ENCODE measurements at regions not wholly inside any gene's neighbourhood (a gene's known extent, or its start where the extent isn't known, plus 50 kb on each side); places are given as distances from the start of the nearest gene placed in this dataset.
A peak's percentile ranks its signal among the peaks of the same experiment; 100 is the strongest.
"Not testable (repeated sequence)": the region's sequence is repeated elsewhere in the genome, so short reads cannot be mapped to it uniquely, and the experiment has no call there.

GRCh38 chr1:104648269-104648691, 898.6 kb downstream of the AMY1C start:
- H4K20me1 ChIP-seq (ENCODE audit: insufficient read depth, low read length), result no peaks in the 10 kb centered on the region
- no peaks in the 10 kb centered on the region for H3K36me3 ChIP-seq (ENCODE audit: insufficient read depth, low read length)
- ChIA-PET POLR2A (interaction anchor here (0.8 kb wide), 1 partner anchor 1216 kb away, joined by 5 read pairs; no protein-coding TSS in a partner anchor), CTCF (ENCODE audit: unreplicated experiment) (no interaction called here)
- no peaks in the 10 kb centered on the region for H3K4me1 ChIP-seq (ENCODE audit: insufficient read depth, low read length, poor library complexity, severe bottlenecking)
- no peak overlapping the region for H3K4me3 ChIP-seq (ENCODE audit: low read depth, low read length, poor library complexity, severe bottlenecking)
- no peak overlapping the region for H3K27ac ChIP-seq (ENCODE audit: low read depth, low read length, poor library complexity, severe bottlenecking)
- peak; percentile 87 for TF ChIP-seq CTCF (conservative IDR thresholded peaks at IDR 0.05; ENCODE audit: low read length)
- TF ChIP-seq EZH2phosphoT487 (IDR thresholded peaks at IDR 0.05; ENCODE audit: borderline replicate concordance, low read depth, low read length), result no peak
- BruUV-seq (replicated peaks), result no TSS peak
- no peaks in the 10 kb centered on the region for H3K9me3 ChIP-seq (ENCODE audit: low read length)
- DNase-seq (ENCODE audit: low spot score), result peak; percentile 53
- intact Hi-C loops (cut with micrococcal nuclease; ENCODE audit: unreplicated experiment), result loop anchor here (1.0 to 10.0 kb wide), 2 partner anchors 230 to 1147 kb away; no protein-coding TSS in a partner anchor
- H3K79me2 ChIP-seq (ENCODE audit: insufficient read depth, low read depth, low read length), result no peaks in the 10 kb centered on the region
- no peak overlapping the region for H3K4me2 ChIP-seq (ENCODE audit: low read length)
- H3K9me2 ChIP-seq (ENCODE audit: insufficient read depth, low read length), result no peaks in the 10 kb centered on the region
- H2AFZ ChIP-seq (ENCODE audit: low read length), result no peak overlapping the region

GRCh38 chr1:104664374-104664773, 914.7 kb downstream of the AMY1C start:
- H3K36me3 ChIP-seq (ENCODE audit: insufficient read depth, low read length); H3K79me2 ChIP-seq (ENCODE audit: insufficient read depth, low read depth, low read length); H3K27ac ChIP-seq (ENCODE audit: low read depth, low read length, poor library complexity, severe bottlenecking); CTCF ChIA-PET (ENCODE audit: unreplicated experiment); H3K4me3 ChIP-seq (ENCODE audit: low read depth, low read length, poor library complexity, severe bottlenecking); H3K4me1 ChIP-seq (ENCODE audit: insufficient read depth, low read length, poor library complexity, severe bottlenecking); DNase-seq (ENCODE audit: low spot score); H3K9me2 ChIP-seq (ENCODE audit: insufficient read depth, low read length); H4K20me1 ChIP-seq (ENCODE audit: insufficient read depth, low read length); H3K9me3 ChIP-seq (ENCODE audit: low read length); H2AFZ ChIP-seq (ENCODE audit: low read length); BruUV-seq (replicated peaks); H3K4me2 ChIP-seq (ENCODE audit: low read length); intact Hi-C loops (cut with micrococcal nuclease; ENCODE audit: unreplicated experiment): not testable (repeated sequence)
- POLR2A ChIA-PET, result interaction anchor here (0.7 kb wide), 1 partner anchor 1067 kb away, joined by 3 read pairs; no protein-coding TSS in a partner anchor

DNA sequence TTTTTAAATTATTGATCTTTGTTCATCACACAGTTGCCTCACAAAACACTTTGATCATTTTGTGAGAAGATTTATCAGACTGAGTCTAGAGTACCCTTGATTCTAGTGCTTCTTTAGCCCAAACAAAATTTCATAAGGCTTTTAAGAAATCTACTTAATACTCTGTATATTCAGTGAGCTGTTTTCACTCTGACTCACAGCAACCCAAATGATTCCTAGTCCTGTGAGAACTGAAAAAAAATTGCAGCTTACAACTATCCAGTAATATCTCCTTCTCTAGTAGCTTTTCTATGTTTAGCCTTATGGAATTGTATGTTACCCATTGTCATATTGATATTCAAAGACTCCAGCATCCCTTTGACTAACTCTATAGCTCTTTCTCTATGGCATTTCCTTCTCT, 915.6 kb downstream of the AMY1C start:
- Histone ChIP-seq H3K4me1 (ENCODE audit: insufficient read depth, low read length, poor library complexity, severe bottlenecking) (no peaks in the 10 kb centered on the region), H3K27ac (ENCODE audit: low read depth, low read length, poor library complexity, severe bottlenecking) (no peak overlapping the region), H4K20me1 (ENCODE audit: insufficient read depth, low read length) (no peaks in the 10 kb centered on the region), H3K4me2 (ENCODE audit: low read length) (no peak overlapping the region), H3K4me3 (ENCODE audit: low read depth, low read length, poor library complexity, severe bottlenecking) (no peak overlapping the region), H3K36me3 (ENCODE audit: insufficient read depth, low read length) (no peaks in the 10 kb centered on the region), H3K79me2 (ENCODE audit: insufficient read depth, low read depth, low read length) (no peaks in the 10 kb centered on the region), H3K9me3 (ENCODE audit: low read length) (no peaks in the 10 kb centered on the region), H3K9me2 (ENCODE audit: insufficient read depth, low read length) (no peaks in the 10 kb centered on the region), H2AFZ (ENCODE audit: low read length) (no peak overlapping the region)
- intact Hi-C loops (cut with micrococcal nuclease; ENCODE audit: unreplicated experiment), result no loop called here
- BruUV-seq (replicated peaks), result no TSS peak
- ChIA-PET CTCF (ENCODE audit: unreplicated experiment) (no interaction called here), POLR2A (no interaction called here)
- no peak for DNase-seq (ENCODE audit: low spot score)
- TF ChIP-seq CTCF (conservative IDR thresholded peaks at IDR 0.05; ENCODE audit: low read length), result no peak
- no peak for TF ChIP-seq EZH2phosphoT487 (IDR thresholded peaks at IDR 0.05; ENCODE audit: borderline replicate concordance, low read depth, low read length)

Data from OCI-LY7 (cell line).